NCI-H1436 (cell line): ENCODE measurements at regions not wholly inside any gene's neighbourhood (a gene's known extent, or its start where the extent isn't known, plus 50 kb on each side); places are given as distances from the start of the nearest gene placed in this dataset.

Source experiments
- DNase-seq: peaks from one replicate; lab custom pipeline; 2025; lab: John Stamatoyannopoulos, UW

- no peak for DNase-seq
Observed at GRCh38 chr9:87118594-87118993, 171.3 kb upstream of the GAS1 start.

GRCh38 chr9:87119328-87119881 is 172.1 kb upstream of the GAS1 start:
- no peak for DNase-seq

DNA sequence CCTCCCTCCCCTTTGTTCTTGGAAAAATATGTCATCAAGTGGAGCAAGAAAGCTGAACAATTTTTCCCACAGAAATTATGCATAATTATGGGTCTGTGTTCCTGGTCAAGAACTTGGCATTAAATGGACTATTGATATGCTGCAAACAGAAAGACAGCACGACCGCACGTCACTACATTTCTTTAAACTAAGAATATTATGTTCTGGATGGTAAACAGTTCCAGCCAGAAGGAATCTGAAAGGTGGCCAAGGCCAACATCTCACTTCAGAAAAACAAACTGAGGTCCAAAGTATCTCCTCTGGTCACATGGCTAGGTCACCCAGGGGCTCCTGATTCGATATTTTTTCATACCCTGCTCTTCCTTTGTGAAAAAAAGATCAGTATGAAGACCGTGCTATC is 173.3 kb upstream of the GAS1 start:
- DNase-seq: no peak

DNA sequence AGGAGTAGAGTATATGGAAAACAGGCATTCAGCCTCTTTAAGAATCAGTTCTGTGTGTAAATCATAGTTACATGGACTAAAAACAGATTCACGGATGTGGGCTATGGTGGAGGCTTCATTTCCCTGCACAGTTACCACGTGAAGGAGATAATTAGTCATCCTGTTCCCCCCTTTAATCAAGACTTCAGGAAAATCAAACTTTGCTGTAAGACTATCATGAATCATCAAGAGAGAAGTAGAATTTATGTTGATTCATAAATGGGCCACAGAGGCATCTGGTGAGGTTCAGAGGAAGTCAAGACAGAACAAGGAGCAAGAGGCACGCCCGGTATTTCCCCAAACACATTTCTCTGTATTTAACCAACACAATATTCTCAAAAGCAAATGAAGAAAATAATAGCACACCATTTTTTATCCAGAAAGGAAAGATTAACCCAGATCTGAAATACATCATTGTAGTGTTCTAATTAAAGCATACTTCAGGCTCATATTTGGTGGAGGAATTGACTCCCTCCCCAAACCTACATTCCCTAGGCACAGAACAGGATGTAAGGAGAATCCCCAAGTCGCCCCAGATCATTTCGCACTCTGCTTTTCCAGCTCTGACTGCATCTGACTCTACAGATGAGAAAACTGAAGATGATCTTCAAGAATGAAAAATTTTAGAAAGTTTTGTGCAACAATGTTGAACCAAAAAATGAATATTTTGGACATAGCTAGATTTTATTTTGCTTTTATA is 175.8 kb upstream of the GAS1 start:
- DNase-seq: no peak

DNA sequence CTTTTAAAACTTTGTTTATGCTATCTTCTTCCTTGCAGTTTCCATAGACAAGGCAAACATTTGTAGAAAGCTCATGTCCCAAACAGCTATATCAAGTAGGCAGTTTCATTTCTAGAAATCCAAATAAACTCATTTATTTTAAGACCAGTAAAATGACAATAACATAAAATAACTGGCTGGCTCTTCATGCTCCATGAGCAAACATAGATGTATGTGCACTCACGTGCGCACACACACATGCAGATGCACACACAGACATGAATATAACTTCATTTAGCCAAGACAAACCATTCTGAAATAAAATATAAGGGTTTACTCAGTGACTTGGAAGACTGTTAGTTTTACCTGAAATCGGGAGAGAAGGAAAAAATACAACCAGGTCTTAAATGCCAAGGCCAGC is 176.5 kb upstream of the GAS1 start:
- DNase-seq: no peak

- no peak for DNase-seq
Observed at GRCh38 chr9:87125819-87126218, 178.5 kb upstream of the GAS1 start.

- no peak for DNase-seq
Observed at GRCh38 chr9:87127543-87127942, 180.2 kb upstream of the GAS1 start.

DNA sequence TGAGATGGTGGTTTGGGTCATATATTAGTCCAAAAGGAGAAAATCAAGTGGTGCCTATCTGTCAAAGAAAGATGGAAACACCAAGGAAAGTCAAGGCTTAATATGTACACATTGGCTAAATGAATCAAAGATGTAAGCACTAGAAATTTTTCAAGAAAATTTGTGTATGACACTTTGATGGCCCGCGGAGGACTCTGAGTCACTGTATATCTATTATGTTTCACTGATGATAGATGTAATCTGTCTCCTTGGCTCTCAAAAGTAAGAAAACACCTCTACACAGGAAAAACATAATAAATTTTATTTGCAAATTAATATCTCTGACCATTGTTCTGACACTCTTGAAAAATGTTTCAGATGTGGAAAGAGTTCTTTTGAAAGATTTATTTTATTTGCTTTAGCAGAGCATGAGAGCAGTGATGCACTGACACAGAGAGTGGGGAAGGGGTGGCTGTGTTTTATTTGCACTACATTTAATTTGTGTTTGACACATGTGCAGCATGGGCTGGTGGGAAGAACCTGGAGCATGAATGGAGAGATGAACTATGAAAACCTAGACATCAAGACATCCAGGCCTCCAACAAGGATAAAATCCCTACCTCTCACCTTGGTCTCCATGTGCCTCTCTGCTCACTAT is 180.8 kb upstream of the GAS1 start:
- DNase-seq: no peak

DNA sequence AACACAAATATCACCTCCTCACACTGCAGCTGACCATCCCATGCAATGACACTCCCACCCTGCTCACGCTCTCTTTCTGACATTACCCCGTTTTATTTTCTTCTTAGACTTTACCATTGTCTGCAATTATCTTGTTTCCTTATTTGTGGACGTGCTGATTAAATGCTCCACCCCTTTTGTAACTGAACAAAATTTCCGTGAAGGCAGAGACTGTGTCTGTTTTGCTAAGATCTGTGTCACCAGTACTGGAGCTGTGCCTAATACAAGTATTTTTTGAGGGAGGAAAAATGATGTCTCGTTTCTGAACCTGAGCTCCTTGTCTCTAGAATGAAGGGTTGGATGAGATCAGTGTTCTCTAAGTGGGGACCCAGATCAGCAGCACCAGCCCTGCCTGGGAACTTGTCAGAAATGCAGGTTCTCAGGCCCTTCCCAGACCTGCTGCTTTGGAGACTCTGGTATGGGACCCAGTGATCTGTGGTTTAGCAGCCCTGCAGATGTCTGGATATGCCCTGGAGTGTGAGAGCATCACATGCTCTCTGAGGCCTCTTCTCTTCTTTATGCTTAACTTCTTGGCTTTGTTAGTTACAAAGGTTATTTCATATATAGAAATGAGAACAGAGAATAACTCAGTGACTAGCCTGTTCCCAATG is 181.7 kb upstream of the GAS1 start:
- DNase-seq: no peak

DNA sequence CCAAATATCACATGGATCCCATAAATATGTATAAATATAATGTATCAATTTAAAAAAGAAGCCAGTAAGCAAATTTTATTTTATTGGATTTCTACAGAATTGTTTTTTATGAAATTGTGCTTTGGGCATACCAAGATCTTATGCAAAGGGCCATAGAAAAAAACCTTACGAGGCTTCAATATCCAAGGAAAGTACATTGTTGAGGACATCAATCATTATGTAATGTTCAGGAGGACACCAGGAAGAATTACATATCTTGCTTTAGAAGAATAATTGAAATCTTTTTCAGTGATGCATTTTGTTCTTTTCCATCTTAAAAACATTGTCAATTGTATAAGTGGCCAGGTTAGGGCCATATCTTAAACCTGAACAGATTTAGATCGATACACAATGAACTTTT is 187.8 kb upstream of the GAS1 start:
- no peak for DNase-seq

- DNase-seq: no peak
Observed at GRCh38 chr9:87137718-87138117, 190.4 kb upstream of the GAS1 start.

DNA sequence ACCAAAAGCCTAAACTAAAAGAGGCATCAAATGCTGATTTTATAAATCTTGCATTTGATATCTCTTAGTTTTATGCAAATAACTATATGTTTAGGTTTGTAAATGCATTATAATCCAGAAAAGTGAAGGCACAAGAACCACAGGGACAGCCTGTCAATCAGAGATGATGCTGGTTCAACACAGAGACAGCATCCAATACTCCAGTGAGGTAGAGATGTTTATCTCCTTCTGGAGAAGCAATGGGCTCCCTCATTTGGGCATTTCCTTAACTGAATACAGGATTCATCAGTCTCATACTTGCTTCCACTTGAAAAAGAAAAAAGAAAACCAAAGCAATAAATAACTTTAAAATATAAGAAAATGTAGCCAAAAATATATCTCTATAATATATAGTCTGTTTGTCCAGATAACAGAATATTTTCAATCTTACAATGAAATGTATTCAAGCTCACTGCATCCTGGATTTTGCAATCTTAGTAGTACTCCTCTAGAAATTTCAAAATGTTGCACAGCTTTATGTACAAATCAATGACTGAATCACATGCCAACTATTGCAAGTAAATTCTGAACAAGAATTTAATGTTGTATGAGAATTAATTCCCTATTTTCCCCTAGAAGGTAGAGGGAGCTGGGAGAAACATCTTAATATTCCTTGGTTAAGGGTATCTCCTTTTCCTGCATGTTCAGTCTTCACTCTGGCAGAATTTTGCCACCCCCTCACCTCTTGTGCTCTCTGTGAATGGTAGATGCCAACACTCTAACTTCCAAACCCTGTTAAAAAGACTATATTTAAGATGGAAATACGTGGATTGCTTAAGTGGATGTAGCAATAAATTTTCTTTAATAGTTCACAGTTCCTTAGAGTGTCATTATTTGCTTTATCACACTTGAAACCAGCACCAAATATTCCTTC is 191.1 kb upstream of the GAS1 start:
- no peak for DNase-seq

DNA sequence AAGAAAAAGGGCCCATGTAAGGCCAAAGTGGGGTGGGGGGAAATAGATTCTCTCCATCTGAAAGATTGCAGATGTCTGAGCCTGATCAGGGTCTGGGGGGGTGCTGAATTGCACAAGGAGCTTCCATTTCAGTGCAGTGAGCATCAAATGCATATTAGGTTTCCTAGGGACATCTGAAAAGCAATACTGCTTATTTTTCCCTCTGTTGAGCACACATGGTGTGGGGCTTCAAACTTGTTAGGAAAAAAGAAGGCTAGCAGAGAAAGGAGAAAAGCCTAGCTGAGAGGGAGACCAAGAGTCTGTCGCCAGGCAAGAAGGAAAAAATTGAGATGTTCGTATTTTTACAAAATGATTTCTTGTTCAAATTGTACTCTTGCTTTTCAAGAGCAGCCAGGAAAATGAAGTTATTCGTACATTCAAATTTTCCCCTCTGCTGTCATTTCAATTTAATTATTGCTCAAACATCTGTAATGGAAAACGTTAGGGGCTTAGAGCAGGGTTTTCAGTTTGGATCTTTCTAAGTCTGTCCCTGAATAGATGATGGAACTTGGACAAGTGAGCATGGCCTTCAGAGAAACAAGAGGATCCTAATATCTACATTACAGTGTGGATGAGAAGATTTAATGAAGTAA is 191.9 kb upstream of the GAS1 start:
- DNase-seq: no peak

GRCh38 chr9:87140142-87140541 is 192.8 kb upstream of the GAS1 start:
- no peak for DNase-seq

DNA sequence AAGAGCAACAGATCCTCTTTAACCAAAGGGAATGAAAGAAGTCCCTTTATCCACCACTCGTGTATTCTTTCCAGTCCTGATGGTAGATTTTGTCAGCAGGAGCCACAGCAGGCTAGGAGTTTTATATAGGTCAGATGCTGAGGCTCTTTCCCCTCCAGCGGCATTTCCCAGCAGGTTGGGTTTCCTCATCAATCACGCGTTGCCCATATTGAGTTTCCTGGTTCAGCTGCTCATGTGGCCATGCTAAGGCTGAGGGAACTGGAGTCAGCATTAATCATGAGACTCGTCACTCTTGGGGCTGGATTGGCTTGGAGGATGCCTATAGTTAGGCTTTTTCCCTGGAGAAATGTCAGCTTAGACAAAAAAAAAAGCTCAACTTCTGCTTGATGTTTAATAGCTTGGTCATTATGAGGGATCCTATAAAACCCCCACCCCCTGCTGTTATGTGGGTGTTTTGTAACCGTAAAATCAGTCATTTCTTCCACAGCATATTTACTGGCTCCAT is 193.4 kb upstream of the GAS1 start:
- DNase-seq: no peak

GRCh38 chr9:87141124-87141523 is 193.8 kb upstream of the GAS1 start:
- DNase-seq: no peak

DNA sequence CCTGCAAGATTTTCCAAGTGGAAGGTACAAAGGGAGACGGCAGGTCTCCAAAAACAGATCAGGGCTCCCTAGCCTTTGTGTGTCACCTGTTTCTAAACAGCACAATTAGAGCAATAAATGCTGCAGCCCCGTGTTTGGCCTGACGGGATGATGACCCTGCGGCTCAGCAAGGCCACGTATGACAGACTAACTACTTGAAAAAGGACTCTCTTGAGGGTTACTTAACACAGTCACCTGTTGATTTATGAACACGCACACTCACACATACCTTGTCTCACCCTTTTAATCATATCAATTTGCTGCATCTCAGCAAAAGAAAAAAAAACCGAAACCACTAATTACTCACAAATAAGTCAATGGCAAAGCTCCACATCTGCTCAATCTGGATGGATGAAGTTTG is 199.6 kb upstream of the GAS1 start:
- DNase-seq: no peak

DNA sequence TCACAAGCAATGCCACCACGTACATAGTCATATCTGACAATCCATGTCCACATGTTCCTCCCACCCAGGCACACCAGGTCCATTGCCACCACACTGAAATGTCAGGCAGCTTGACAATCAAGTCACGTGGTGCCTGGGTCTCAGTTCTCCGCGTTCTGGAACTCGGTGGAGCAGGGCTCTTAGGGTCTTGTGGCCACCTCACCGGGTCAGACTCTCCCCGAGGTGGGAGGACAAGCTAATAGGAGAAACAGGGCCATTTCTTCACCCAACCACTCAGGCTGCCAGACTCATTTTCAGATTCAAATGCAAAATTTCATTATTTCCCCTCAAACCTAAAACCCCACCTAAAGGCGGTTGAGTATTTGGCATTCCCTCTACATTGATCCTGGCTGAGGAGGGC is 200.5 kb upstream of the GAS1 start:
- no peak for DNase-seq

GRCh38 chr9:87148331-87149104 is 201.2 kb upstream of the GAS1 start:
- DNase-seq: no peak

GRCh38 chr9:87149799-87150198 is 202.5 kb upstream of the GAS1 start:
- no peak for DNase-seq

DNA sequence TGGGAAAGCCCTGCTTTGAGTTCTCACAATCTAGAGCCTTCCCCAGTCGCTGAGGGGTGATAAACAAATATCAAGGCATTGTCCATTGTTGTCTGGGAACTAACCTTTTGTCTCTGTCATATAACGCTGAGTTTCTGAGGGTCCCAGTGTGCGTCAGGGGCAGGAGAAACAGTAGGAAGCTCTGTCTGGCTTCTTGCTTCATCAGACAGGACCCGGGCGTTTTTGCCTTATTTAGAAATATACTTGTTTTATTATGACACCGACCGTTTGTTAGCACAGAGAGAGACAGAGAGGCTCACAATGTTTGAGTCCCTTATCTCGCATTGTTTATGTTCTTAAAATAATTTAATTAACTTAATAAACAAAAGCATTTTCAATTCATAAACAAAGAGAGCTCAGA is 204.9 kb upstream of the GAS1 start:
- DNase-seq: no peak
